K562 (cell line): ENCODE measurements at regions not wholly inside any gene's neighbourhood (a gene's known extent, or its start where the extent isn't known, plus 50 kb on each side); places are given as distances from the start of the nearest gene placed in this dataset.

Source experiments
- HNRNPK ChIP-seq: fragments of 200-400 bp; formaldehyde crosslinking; IDR thresholded peaks from one replicate; pipeline ENCODE4 v1.6.1; 2018; ENCODE audit warnings: mild to moderate bottlenecking, low read depth, low read length; ENCODE audit not compliant: poor library complexity, severe bottlenecking
- NR0B1 ChIP-seq: fragments of 450-650 bp; IDR thresholded peaks from one replicate; pipeline ENCODE4 v1.6.1; 2018; ENCODE audit warnings: mild to moderate bottlenecking, moderate library complexity; ENCODE audit not compliant: partially characterized antibody
- RNF2 ChIP-seq: sonication (generic); IDR thresholded peaks from 2 replicates; pipeline ENCODE4 v1.6.1; 2016
- SMARCC2 ChIP-seq: fragments of 450-650 bp; IDR thresholded peaks from 2 replicates; pipeline ENCODE4 v1.6.1; 2017; ENCODE audit warnings: antibody characterized with exemption, moderate library complexity, mild to moderate bottlenecking, low read depth

- TF ChIP-seq HNRNPK (no peak), NR0B1 (no peak), SMARCC2 (no peak), RNF2 (no peak)
Measured at GRCh38 chr18:29841631-29842030, 1200.9 kb downstream of the DSC3 start.
